ENCODE measurements at regions not wholly inside any gene's neighbourhood (a gene's known extent, or its start where the extent isn't known, plus 50 kb on each side); places are given as distances from the start of the nearest gene placed in this dataset.

GRCh38 chr18:69291755-69292154 lies 108.9 kb upstream of the DOK6 start (continued):
- no peak for TF ChIP-seq ZNF462 (CRISPR knock-in tag; IDR thresholded peaks at IDR 0.05)
- no peak for TF ChIP-seq EZH2 (IDR thresholded peaks at IDR 0.05; ENCODE audit: low read depth, unreplicated experiment)
- no peak for TF ChIP-seq POLR2AphosphoS5 (IDR thresholded peaks at IDR 0.05; ENCODE audit: low read depth)
- no peak for TF ChIP-seq NANOG (IDR thresholded peaks at IDR 0.05; ENCODE audit: borderline replicate concordance)
- TF ChIP-seq ZNF331 (CRISPR knock-in tag; IDR thresholded peaks at IDR 0.05; ENCODE audit: low read depth), result no peak
- TF ChIP-seq, protein P1, sequence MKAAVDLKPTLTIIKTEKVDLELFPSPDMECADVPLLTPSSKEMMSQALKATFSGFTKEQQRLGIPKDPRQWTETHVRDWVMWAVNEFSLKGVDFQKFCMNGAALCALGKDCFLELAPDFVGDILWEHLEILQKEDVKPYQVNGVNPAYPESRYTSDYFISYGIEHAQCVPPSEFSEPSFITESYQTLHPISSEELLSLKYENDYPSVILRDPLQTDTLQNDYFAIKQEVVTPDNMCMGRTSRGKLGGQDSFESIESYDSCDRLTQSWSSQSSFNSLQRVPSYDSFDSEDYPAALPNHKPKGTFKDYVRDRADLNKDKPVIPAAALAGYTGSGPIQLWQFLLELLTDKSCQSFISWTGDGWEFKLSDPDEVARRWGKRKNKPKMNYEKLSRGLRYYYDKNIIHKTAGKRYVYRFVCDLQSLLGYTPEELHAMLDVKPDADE (IDR thresholded peaks at IDR 0.05), result no peak
- no peak for TF ChIP-seq ZNF114 (CRISPR knock-in tag; IDR thresholded peaks at IDR 0.05)
- TF ChIP-seq CREB1 (CRISPR knock-in tag; IDR thresholded peaks at IDR 0.05; ENCODE audit: low read depth), result no peak

GRCh38 chr18:69300185-69300584 lies 100.5 kb upstream of the DOK6 start:
- Histone ChIP-seq H4K20me1 (replicated peaks; ENCODE audit: insufficient read depth) (no peaks in the 10 kb centered on the region), H3K27ac (ENCODE audit: low read depth) (no peak overlapping the region), H3K36me3 (ENCODE audit: insufficient read depth) (no peaks in the 10 kb centered on the region), H3F3A (replicated peaks; ENCODE audit: low read depth) (no peaks in the 10 kb centered on the region), H3K4me2 (no peak overlapping the region), H3K4me3 (no peak overlapping the region), H3K9me2 (ENCODE audit: insufficient read depth) (no peaks in the 10 kb centered on the region), H3K4me1 (ENCODE audit: insufficient read depth) (no peaks in the 10 kb centered on the region), H2AFZ (no peak overlapping the region), H3K79me2 (replicated peaks; ENCODE audit: insufficient read depth) (no peaks in the 10 kb centered on the region), H3K27me3 (ENCODE audit: insufficient read depth) (no peaks in the 10 kb centered on the region)
- no peaks in the 10 kb centered on the region for H3K4me1 Mint-ChIP-seq
- H3K36me3 Mint-ChIP-seq (ENCODE audit: low read depth), result no peaks in the 10 kb centered on the region
- H3K4me3 Mint-ChIP-seq, result no peak overlapping the region
- DNase-seq (ENCODE audit: low spot score), result no peak
- H3K27ac Mint-ChIP-seq, result no peak overlapping the region
- H3K9me3 Mint-ChIP-seq, result peaks cover 13% of the 10 kb centered on the region
- H3K27me3 Mint-ChIP-seq (ENCODE audit: insufficient read depth, low read depth, poor library complexity), result no peaks in the 10 kb centered on the region
- ATAC-seq, result no peak
- no peak for TF ChIP-seq CTCF (conservative IDR thresholded peaks at IDR 0.05; ENCODE audit: low read depth in 2 of 2)
- no peak for TF ChIP-seq JUNB (IDR thresholded peaks at IDR 0.05; ENCODE audit: unreplicated experiment)
- TF ChIP-seq EZH2 (IDR thresholded peaks at IDR 0.05; ENCODE audit: low read depth, unreplicated experiment), result no peak
- no peak for TF ChIP-seq NANOG (IDR thresholded peaks at IDR 0.05; ENCODE audit: borderline replicate concordance)
- TF ChIP-seq ZNF331 (CRISPR knock-in tag; IDR thresholded peaks at IDR 0.05; ENCODE audit: low read depth), result no peak
